H1 (cell line): ENCODE measurements at regions not wholly inside any gene's neighbourhood (a gene's known extent, or its start where the extent isn't known, plus 50 kb on each side); places are given as distances from the start of the nearest gene placed in this dataset.

Experiments used
- HDAC2 ChIP-seq, 2 experiments: fragments of 300-600 bp in 1 of 2; sonication (generic) in 1 of 2; IDR thresholded peaks; 2 replicates each; pipeline ENCODE4 v1.6.1; 2011 to 2012; ENCODE audit warnings: low read depth in 2 of 2, low read length in 2 of 2, mild to moderate bottlenecking in 2 of 2, moderate library complexity in 2 of 2, borderline replicate concordance in 1 of 2, inconsistent platforms in 1 of 2
- RNF2 ChIP-seq: fragments of 200-900, 300-1000 bp; sonication (generic); IDR thresholded peaks from 2 replicates; pipeline ENCODE4 v1.7.1; 2016; ENCODE audit warnings: borderline replicate concordance, low read depth, mild to moderate bottlenecking, antibody characterized with exemption, low read length; ENCODE audit not compliant: poor library complexity, severe bottlenecking; ENCODE audit errors: missing control alignments
- SAP30 ChIP-seq: fragments of 300-600 bp; sonication (generic); IDR thresholded peaks from 2 replicates; pipeline ENCODE4 v1.7.1; 2012; ENCODE audit warnings: low read length, moderate library complexity, mild to moderate bottlenecking, inconsistent platforms; ENCODE audit not compliant: insufficient read depth, insufficient replicate concordance
- TF ChIP-seq, protein P1 (sequence below): fragments of 300-600 bp; sonication (generic); IDR thresholded peaks from 2 replicates; pipeline ENCODE4 v1.7.1; 2012; ENCODE audit warnings: low read length, moderate library complexity, mild to moderate bottlenecking, inconsistent platforms; ENCODE audit not compliant: insufficient replicate concordance
- TF ChIP-seq, protein P2 (sequence below): IDR thresholded peaks from 2 replicates; pipeline ENCODE4 v1.6.1; 2012; ENCODE audit warnings: low read length, inconsistent platforms
- TF ChIP-seq, protein P3 (sequence below): IDR thresholded peaks from 2 replicates; pipeline ENCODE4 v1.6.1; 2012; ENCODE audit warnings: inconsistent platforms

DNA sequence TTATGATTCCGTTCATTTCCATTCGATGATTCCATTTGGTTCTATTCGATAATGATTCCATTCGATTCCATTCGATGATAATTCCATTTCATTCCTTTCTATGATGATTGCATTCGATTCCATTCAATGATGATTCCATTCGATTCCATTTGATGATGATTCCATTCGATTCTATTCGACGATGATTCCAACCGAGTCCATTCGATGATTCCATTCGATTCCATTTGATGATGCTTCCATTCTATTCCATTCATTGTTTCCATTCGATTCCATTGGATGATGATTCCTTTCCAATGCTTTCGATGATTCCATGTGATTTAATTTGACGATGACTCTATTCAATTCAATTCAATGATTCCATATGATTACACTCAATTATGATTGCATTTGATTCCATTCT lies 1093.5 kb downstream of the RPIA start (continued):
- TF ChIP-seq, protein P1, sequence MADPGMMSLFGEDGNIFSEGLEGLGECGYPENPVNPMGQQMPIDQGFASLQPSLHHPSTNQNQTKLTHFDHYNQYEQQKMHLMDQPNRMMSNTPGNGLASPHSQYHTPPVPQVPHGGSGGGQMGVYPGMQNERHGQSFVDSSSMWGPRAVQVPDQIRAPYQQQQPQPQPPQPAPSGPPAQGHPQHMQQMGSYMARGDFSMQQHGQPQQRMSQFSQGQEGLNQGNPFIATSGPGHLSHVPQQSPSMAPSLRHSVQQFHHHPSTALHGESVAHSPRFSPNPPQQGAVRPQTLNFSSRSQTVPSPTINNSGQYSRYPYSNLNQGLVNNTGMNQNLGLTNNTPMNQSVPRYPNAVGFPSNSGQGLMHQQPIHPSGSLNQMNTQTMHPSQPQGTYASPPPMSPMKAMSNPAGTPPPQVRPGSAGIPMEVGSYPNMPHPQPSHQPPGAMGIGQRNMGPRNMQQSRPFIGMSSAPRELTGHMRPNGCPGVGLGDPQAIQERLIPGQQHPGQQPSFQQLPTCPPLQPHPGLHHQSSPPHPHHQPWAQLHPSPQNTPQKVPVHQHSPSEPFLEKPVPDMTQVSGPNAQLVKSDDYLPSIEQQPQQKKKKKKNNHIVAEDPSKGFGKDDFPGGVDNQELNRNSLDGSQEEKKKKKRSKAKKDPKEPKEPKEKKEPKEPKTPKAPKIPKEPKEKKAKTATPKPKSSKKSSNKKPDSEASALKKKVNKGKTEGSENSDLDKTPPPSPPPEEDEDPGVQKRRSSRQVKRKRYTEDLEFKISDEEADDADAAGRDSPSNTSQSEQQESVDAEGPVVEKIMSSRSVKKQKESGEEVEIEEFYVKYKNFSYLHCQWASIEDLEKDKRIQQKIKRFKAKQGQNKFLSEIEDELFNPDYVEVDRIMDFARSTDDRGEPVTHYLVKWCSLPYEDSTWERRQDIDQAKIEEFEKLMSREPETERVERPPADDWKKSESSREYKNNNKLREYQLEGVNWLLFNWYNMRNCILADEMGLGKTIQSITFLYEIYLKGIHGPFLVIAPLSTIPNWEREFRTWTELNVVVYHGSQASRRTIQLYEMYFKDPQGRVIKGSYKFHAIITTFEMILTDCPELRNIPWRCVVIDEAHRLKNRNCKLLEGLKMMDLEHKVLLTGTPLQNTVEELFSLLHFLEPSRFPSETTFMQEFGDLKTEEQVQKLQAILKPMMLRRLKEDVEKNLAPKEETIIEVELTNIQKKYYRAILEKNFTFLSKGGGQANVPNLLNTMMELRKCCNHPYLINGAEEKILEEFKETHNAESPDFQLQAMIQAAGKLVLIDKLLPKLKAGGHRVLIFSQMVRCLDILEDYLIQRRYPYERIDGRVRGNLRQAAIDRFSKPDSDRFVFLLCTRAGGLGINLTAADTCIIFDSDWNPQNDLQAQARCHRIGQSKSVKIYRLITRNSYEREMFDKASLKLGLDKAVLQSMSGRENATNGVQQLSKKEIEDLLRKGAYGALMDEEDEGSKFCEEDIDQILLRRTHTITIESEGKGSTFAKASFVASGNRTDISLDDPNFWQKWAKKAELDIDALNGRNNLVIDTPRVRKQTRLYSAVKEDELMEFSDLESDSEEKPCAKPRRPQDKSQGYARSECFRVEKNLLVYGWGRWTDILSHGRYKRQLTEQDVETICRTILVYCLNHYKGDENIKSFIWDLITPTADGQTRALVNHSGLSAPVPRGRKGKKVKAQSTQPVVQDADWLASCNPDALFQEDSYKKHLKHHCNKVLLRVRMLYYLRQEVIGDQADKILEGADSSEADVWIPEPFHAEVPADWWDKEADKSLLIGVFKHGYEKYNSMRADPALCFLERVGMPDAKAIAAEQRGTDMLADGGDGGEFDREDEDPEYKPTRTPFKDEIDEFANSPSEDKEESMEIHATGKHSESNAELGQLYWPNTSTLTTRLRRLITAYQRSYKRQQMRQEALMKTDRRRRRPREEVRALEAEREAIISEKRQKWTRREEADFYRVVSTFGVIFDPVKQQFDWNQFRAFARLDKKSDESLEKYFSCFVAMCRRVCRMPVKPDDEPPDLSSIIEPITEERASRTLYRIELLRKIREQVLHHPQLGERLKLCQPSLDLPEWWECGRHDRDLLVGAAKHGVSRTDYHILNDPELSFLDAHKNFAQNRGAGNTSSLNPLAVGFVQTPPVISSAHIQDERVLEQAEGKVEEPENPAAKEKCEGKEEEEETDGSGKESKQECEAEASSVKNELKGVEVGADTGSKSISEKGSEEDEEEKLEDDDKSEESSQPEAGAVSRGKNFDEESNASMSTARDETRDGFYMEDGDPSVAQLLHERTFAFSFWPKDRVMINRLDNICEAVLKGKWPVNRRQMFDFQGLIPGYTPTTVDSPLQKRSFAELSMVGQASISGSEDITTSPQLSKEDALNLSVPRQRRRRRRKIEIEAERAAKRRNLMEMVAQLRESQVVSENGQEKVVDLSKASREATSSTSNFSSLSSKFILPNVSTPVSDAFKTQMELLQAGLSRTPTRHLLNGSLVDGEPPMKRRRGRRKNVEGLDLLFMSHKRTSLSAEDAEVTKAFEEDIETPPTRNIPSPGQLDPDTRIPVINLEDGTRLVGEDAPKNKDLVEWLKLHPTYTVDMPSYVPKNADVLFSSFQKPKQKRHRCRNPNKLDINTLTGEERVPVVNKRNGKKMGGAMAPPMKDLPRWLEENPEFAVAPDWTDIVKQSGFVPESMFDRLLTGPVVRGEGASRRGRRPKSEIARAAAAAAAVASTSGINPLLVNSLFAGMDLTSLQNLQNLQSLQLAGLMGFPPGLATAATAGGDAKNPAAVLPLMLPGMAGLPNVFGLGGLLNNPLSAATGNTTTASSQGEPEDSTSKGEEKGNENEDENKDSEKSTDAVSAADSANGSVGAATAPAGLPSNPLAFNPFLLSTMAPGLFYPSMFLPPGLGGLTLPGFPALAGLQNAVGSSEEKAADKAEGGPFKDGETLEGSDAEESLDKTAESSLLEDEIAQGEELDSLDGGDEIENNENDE, result no peak
- TF ChIP-seq SAP30 (no peak), RNF2 (no peak), HDAC2 (IDR thresholded peaks at IDR 0.05; ENCODE audit: borderline replicate concordance in 1 of 2, low read depth in 2 of 2, low read length in 2 of 2) (no peak)
- TF ChIP-seq, protein P2, sequence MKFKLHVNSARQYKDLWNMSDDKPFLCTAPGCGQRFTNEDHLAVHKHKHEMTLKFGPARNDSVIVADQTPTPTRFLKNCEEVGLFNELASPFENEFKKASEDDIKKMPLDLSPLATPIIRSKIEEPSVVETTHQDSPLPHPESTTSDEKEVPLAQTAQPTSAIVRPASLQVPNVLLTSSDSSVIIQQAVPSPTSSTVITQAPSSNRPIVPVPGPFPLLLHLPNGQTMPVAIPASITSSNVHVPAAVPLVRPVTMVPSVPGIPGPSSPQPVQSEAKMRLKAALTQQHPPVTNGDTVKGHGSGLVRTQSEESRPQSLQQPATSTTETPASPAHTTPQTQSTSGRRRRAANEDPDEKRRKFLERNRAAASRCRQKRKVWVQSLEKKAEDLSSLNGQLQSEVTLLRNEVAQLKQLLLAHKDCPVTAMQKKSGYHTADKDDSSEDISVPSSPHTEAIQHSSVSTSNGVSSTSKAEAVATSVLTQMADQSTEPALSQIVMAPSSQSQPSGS, result no peak
- TF ChIP-seq, protein P3, sequence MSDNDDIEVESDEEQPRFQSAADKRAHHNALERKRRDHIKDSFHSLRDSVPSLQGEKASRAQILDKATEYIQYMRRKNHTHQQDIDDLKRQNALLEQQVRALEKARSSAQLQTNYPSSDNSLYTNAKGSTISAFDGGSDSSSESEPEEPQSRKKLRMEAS, result no peak
